ENCODE measurements at regions not wholly inside any gene's neighbourhood (a gene's known extent, or its start where the extent isn't known, plus 50 kb on each side); places are given as distances from the start of the nearest gene placed in this dataset.
A peak's percentile ranks its signal among the peaks of the same experiment; 100 is the strongest.

- no peak for DNase-seq (ENCODE audit: extremely low spot score, unreplicated experiment)
- Mint-ChIP-seq H3K4me1 (ENCODE audit: unreplicated experiment) (peaks cover 4% of the 10 kb centered on the region), H3K36me3 (ENCODE audit: unreplicated experiment) (no peaks in the 10 kb centered on the region), H3K27me3 (ENCODE audit: unreplicated experiment) (no peaks in the 10 kb centered on the region), H3K9me3 (ENCODE audit: unreplicated experiment) (no peaks in the 10 kb centered on the region), H3K4me3 (ENCODE audit: unreplicated experiment) (no peak overlapping the region), H3K27ac (ENCODE audit: unreplicated experiment) (no peak overlapping the region)
- TF ChIP-seq CTCF (IDR thresholded peaks at IDR 0.05) = no peak
These were observed 1031.5 kb downstream of the CDH11 start for GRCh38 chr16:64090327-64090726.

GRCh38 chr16:64089697-64090096 lies 1032.2 kb downstream of the CDH11 start:
- Mint-ChIP-seq H3K9me3 (ENCODE audit: unreplicated experiment) (no peaks in the 10 kb centered on the region), H3K4me3 (ENCODE audit: unreplicated experiment) (no peak overlapping the region), H3K27me3 (ENCODE audit: unreplicated experiment) (no peaks in the 10 kb centered on the region), H3K27ac (ENCODE audit: unreplicated experiment) (no peak overlapping the region), H3K36me3 (ENCODE audit: unreplicated experiment) (no peaks in the 10 kb centered on the region), H3K4me1 (ENCODE audit: unreplicated experiment) (peaks cover 4% of the 10 kb centered on the region)
- DNase-seq (ENCODE audit: extremely low spot score, unreplicated experiment) = no peak
- peak; percentile 66 for TF ChIP-seq CTCF (IDR thresholded peaks at IDR 0.05)

GRCh38 chr16:64088838-64089237 lies 1033.0 kb downstream of the CDH11 start:
- no peak for TF ChIP-seq CTCF (IDR thresholded peaks at IDR 0.05)
- Mint-ChIP-seq H3K27ac (ENCODE audit: unreplicated experiment) (no peak overlapping the region), H3K9me3 (ENCODE audit: unreplicated experiment) (no peaks in the 10 kb centered on the region), H3K36me3 (ENCODE audit: unreplicated experiment) (no peaks in the 10 kb centered on the region), H3K4me3 (ENCODE audit: unreplicated experiment) (no peak overlapping the region), H3K4me1 (ENCODE audit: unreplicated experiment) (peaks cover 4% of the 10 kb centered on the region), H3K27me3 (ENCODE audit: unreplicated experiment) (no peaks in the 10 kb centered on the region)
- DNase-seq (ENCODE audit: extremely low spot score, unreplicated experiment) = no peak

- DNase-seq (ENCODE audit: extremely low spot score, unreplicated experiment) = no peak
- no peak overlapping the region for H3K4me3 Mint-ChIP-seq (ENCODE audit: unreplicated experiment)
- TF ChIP-seq CTCF (IDR thresholded peaks at IDR 0.05) = no peak
- no peaks in the 10 kb centered on the region for H3K36me3 Mint-ChIP-seq (ENCODE audit: unreplicated experiment)
- H3K9me3 Mint-ChIP-seq (ENCODE audit: unreplicated experiment) = no peaks in the 10 kb centered on the region
- no peaks in the 10 kb centered on the region for H3K27me3 Mint-ChIP-seq (ENCODE audit: unreplicated experiment)
- H3K4me1 Mint-ChIP-seq (ENCODE audit: unreplicated experiment) = no peaks in the 10 kb centered on the region
- no peak overlapping the region for H3K27ac Mint-ChIP-seq (ENCODE audit: unreplicated experiment)
These were observed 1036.6 kb downstream of the CDH11 start for GRCh38 chr16:64085296-64085695.

GRCh38 chr16:64084706-64085105 lies 1037.2 kb downstream of the CDH11 start:
- Mint-ChIP-seq H3K4me3 (ENCODE audit: unreplicated experiment) (no peak overlapping the region), H3K4me1 (ENCODE audit: unreplicated experiment) (no peaks in the 10 kb centered on the region), H3K27me3 (ENCODE audit: unreplicated experiment) (no peaks in the 10 kb centered on the region), H3K36me3 (ENCODE audit: unreplicated experiment) (no peaks in the 10 kb centered on the region), H3K27ac (ENCODE audit: unreplicated experiment) (no peak overlapping the region), H3K9me3 (ENCODE audit: unreplicated experiment) (no peaks in the 10 kb centered on the region)
- no peak for DNase-seq (ENCODE audit: extremely low spot score, unreplicated experiment)
- no peak for TF ChIP-seq CTCF (IDR thresholded peaks at IDR 0.05)
